ENCODE measurements at regions not wholly inside any gene's neighbourhood (a gene's known extent, or its start where the extent isn't known, plus 50 kb on each side); places are given as distances from the start of the nearest gene placed in this dataset.

DNA sequence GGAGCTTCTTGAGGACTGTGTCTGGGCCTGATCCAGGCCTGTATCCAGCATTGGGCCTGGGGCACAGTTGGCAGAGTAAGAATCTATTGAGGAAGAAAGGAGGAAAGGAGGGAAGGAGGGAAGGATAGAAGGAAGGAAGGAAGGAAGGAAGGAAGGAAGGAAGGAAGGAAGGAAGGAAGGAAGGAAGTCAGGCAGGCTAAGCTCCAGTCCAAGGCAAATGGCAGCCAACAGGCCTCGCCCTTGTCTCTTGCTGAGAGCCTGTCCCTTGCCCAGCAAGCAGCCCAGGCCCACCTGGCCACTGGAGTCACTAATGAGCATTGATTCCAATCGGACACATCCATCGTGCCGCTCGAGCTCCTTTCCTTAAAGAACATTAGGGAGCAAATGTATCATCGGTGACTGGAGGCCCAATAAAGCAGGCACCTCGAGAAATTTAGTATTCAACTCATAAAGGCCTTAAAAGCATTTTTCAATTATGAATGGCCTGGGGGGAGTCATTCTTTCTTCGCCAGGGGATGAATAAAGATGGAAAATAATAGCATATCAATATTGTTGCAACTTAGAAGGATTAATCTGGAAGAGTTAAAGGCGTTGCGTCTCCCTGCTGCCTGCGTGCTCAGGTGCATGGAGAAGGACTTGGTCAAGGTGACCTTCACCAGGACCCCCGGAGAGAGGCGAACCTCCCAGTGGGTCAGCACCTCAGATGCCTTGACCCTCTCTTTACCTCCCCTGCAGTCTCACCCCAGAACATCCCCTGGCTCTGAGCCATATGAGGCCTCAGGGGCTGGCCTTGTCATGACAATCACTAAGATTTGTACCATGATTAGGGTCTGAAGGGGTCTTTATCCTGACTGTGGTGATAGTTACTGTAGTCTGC lies 144.5 kb upstream of the RUNX3 start:
- no peak for DNase-seq

DNA sequence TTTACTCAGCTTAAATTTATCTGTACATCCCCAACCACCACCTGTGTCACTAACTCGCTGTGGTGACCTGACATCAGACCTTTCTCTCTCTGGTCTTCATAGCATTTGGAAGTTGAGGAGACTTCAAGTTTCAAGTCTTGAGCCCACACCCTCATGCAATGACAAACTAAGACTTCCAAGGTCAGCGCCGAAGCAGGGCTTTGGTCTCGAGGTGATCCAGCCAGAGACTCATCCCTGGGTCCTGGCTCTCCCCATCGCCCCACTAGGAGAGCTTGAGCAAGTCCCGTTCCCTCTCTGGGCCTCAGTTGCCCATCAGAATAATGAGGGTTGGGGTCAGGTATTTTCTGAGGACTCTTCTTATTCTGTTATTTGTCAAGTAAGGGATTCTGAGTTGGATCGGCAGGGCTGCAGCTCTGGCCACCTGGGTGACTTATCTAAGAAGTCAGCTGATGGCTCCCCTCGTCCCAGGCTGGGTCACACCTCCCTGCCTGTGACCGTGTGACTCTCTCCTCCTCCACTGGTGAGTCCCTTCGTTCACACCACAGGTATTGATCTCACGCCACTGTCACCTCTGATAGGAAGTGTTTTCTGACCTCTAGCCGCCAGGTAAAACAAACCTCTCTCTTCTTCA lies 143.7 kb upstream of the RUNX3 start:
- no peak for DNase-seq

DNA sequence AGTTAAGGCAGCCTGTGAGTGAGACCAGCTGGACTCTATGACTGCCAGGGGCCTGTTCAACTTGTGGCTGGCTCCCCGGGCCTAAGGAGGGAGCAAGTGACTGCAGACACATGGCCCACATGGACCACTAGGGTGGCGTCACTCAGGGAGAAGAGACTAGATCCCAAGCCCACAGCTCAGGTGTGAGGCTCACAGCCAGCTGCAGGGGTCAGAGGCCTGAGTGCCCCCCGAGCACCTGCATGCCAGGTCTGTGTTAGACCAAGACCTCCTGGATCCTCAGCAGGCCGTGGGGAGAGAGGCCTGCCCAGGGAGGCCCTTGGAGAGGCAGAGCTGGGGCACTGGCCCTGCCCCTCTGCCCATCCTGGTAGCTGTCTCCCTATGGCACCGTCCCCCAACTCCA lies 142.4 kb upstream of the RUNX3 start:
- DNase-seq, result no peak

DNA sequence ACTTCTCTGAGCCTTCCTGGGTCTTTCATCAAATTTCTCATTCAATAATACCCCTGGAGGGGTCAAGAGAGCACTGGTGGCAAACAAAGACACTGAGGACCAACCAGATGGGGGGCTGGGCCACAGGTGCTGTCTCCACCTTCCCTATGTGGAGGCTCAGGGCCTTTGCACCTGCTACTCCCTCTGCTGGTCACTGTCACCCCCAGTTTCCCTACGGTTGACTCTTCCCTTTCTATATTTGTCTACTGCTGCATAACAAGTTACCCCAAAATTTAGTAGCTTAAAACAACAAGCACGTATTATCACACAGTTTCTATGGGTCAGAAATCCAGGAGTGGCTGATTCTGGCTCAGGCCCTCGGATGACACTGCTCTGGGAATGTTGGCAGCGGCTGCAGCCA lies 138.8 kb upstream of the RUNX3 start:
- DNase-seq, result no peak

DNA sequence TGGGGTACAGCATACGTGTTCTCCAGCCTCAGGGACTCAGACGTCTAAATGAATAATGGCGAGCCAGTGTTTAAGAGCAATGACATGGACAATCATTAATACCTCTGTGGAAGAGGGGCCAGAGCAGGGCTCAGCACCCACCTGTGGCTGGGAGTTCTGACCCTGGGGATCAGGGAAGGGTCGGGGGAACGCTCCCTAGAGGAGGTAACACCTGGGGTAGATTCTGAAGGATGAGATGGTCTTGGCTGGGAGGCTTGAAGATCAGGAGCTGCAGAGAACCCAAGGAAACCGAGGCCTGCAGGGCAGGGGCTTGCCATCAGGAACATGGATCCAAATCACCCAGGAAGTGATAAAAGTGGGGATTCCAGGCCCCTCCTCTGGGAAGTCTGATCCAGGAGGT lies 138.2 kb upstream of the RUNX3 start:
- DNase-seq, result no peak

DNA sequence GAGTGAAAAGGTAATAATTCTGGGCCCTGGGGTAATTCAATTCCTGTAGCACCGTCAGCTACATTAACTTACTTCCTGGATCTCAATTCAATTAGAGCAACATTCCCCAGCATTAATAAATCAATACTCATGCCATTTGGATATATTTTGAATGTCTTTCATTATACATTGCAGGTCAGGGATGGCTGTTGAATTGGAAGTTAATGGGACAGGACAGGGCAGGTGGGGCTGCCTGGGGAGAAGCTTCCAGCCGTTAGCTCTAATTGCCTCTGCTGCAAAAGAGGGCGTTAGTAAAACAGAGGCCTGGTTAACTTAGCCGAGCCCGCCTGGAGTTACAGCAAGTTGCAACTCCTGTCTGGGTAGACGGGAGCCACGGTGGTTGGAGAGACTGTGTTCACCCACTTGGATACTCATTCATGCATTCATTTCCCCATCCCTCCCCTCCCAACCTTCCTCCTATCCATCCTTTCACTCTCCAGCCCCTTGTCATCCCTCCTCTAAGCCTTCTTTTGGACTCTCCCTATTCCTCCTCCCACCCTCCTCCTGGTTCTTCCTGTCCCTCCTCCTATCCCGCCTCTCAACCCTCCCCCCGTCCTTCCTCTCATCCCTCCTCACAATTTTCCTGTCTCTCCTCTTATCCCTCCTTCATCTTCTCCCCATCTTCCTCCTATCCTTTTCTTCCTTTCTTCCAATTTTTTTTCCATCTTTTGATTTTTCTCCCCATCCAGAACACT lies 137.6 kb upstream of the RUNX3 start:
- DNase-seq, result peak; percentile 60

DNA sequence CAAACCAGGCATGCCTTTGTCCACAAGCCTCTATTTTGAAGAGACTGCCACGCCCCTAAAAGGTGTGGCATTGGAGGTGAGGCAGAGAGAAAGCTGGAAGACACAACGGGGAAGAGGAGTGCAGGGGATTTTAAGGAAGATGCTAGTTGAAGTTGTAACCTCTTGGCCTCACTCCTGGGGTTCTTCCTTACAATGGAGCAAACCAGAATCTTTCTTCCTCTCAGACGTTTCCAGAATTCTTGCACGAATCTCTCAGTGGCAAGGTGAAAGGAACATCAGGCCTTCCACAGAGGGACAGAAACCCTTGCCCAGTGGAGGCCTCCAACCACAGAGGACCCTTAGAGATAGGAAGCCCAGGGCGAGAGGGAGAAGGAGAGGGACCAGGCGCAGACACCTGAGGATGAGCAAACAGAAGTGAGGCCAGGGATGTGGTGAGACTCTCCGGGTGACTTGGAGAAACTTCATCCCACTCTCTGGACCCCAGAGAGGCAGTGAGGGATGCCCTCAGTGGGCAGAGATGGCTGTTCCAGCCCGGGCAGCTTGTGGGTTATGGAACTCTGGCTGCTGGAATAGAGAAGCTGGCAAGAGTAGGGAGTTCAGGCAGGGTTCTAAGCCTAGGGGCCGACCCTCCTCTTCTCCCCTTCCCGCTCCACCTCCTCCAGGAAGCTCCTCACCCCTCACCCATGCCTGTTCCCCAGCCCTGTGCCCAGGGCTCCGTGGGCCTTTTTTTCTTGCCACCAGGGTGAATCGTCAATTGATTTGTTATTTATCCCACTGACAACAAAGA lies 136.8 kb upstream of the RUNX3 start:
- no peak for DNase-seq

DNA sequence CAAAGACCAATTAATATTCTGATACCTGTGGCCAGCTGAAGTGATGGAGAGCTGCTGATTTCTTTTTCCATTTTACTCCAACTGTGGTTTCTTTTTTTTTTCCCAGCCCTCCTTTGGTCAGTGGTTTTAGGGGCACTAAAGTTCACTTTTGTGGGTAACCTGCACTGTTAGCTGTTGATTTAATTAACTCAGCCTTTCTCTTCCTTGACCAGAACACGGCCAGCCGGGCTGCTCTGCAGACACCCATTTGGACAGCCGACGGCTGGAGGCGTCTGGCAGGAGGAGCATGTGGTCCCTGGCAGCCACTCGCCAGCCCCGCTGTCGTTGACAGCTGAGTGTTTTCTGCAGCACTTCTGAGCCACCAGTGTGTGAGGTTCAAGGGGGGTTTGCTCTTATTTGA lies 136.2 kb upstream of the RUNX3 start:
- no peak for DNase-seq

DNA sequence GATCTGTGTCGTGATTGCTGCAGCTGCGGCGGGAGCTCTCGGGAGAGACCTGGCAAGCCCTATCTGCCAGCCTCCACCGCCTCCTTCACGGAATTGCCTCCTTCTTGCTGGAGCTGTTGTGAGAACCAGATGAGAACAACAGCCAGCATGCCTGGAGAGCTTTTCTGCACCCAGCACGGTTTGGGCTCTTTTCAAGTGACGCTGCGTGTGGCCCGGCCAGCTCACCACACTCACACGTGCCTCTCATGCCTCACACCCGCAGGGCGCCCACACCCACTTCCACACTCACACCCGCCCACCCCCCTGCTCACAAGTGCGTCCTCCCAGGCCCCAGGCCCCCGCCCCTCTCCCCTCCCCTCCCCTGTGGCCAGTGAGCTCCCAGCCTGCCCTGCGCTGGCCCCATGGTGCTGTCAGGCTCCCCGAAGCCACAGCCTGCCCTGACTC lies 135.7 kb upstream of the RUNX3 start:
- DNase-seq, result peak; percentile 40

DNA sequence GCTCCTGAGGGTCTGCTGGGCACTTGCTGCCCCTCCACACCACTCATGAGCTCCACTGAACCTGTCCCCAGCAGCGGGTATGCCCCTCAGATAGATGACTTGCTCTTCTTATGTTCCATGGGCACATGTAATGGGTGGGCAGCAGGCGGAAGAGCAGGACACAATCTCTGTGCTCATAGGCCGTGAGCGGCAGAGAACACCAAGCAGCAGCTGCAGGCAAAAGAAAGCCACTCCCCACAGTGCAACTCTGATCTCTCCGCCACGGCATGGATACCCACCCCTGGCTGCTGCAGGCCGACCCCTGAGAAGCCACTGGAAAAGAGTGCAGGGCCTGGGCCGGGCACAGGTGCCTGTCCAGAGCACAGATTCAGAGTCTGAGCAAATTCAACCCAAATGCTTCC lies 135.2 kb upstream of the RUNX3 start:
- DNase-seq, result peak; percentile 40

DNA sequence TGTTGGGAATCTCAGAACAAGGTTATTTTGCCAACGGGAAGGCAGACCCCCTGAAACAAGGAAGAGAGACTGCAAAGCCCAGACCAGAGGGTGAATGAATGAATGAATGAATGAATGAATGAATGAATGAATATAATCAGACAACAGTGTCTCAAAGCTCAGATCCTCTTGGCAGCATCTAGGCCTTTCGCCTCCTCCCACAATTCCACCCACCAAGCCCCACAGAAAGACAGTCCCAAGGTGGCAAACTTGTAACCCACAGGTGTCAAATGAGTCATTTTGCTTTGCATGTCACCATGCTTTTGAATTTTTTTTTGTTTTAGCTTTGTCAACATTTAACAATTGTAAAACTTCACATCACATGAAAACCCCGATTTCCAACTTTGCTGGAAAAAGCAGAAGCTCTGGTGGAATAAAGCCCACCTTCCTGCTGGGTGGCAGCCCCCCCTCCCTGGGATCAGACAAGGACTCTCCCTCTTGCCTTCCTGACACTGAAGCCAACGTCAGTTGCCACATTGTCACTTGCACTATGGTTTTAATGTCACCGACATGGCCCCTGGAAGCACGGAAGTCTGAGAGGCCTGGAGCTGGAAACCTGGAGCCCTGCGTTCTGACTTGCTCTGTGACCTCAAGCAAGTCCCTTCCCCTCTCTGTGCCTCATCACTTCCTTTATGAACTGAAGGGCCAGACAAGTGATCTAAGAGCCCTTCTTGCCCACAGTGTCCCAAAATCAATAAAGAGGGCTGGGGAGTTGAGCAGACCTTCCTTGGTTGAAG lies 134.6 kb upstream of the RUNX3 start:
- DNase-seq, result no peak

DNA sequence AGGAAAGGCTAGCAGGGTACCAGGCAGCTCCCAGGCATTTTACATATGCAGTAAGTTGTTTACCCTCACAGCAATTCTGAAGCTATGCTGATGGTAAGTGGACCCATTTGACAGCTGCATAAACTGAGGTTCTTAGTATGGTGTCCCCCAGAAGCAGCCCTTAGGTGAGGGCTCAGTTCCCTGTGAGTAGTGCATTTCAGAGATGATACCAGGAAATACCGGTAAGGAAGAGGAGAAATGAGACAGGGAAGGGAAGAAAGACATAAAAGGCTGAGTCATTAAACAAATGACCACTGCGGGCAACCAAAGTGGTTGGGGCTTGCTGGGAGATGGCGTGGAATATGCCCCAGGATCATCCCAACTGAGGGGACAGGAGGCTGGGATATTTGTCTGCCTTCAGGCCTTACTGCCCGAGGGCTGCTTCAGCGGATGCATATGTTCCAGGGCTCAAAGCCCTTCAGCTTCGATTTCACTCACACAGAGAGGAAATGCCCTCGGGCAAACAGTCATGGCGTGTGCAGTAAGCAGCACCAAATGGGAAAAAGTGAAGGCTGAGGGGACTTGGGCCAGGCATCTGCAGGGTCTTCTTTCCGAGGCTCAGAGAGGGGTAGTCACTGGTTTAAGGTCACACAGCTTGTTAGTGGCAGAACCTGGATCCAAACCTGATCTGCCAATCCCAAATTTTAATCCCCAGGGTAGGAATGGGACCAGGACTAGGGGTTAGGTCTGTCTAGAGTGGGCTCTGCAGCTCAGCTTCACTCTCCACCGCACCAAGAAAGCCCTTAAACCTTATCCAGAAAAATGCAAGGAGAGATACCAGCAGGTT lies 133.7 kb upstream of the RUNX3 start:
- no peak for DNase-seq

DNA sequence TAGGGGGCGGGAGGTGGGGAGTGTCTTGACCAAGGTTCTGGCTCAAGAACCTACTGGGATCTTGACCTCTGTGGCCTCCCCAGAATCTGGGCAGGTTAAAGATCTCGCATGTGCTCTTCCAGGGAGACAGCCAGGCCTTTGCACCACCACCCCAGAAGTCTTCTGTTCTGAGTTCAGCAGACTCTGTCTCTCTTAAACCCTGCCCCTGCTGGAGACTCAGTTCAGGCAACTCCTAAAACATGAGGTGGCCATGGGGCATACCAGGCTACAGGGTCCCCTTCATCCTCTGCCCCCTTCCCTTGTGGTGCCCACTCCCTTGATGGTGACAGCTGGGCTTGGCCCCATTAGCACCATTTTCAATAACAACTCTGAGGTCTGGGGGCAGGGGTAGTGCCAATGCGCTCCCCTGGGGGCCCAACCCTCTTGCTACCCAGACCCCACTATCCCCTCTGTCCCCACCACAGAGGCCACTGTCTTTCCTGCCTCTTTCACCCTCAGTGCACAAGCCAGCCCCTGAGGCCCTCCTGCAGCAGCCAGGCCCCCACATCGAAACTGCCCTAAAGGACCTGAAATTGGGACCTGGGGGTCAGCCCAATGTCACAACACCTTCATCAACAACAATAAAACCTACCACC lies 132.7 kb upstream of the RUNX3 start:
- no peak for DNase-seq

DNA sequence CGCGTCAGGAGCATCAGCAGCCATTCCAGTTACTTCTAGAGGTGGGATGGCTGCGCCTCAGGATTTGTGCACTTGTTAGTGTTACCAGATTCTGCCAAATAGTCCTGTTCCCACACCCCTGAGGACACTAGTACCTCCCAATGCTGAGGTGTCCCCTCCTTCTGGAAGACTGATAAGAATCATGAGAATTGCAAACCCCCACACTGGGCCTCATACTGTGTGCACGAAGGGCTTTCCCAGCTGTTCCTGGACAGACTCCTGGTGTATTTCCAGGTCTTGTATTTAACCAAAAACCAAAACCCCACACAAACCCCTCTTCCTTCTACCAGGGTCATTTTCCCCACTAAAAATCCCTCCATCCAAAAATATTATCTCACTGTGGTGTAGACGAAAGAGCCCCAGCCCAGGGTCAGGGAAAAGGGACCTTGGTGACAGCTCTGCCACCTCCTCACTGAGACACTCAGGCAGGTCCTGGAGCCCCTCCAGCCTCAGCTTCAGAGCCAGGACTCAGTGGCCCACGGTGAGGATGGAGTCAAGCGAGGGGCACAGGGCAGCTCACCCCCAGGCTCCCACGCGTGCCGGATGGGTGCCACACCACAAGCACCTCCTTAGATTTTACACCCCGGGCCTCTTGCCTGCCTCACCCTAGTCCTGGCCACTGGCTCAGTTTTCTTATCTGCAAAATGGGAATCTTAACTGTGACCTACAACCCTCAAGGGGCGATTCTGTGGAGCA lies 131.4 kb upstream of the RUNX3 start:
- DNase-seq, result no peak

DNA sequence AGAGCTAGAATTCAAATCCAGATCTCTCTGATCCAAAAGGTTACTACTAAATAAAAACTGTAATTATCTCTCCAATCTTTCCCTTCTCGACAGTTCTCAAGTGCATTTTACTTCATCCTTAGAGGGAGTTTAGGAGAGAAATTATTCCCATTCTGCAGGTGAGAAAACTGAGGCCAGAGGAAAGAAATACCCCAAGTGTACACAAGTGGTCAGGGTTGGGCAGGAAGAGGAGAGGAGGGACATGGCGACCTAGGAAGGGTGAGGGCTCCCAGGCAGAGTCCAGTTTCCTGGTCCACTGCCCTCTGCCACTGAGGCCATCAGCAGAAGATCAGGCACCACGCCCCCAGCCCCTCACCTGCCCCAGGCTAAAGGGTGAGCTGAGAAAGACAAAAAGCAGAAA lies 127.1 kb upstream of the RUNX3 start:
- no peak for DNase-seq

DNA sequence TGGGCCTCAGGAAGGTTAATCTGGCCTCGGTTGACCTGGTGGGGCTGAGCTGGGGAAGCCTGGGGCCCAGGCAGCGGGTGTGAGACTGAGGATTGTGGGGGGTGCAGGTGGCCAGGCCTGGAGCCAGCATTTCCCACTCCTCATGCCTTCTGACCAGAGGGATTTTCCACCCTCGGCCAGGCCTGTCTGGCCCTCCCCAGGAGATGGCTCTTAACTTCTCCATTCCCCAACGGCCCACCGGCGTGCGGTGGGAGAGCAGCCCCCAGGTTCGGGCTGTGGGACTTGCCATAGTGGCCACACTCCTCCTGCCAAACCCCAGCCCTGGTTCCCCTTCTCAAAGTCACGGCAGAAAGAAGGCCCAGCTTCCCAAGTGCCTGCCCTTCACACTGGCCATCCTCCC lies 126.5 kb upstream of the RUNX3 start:
- no peak for DNase-seq

DNA sequence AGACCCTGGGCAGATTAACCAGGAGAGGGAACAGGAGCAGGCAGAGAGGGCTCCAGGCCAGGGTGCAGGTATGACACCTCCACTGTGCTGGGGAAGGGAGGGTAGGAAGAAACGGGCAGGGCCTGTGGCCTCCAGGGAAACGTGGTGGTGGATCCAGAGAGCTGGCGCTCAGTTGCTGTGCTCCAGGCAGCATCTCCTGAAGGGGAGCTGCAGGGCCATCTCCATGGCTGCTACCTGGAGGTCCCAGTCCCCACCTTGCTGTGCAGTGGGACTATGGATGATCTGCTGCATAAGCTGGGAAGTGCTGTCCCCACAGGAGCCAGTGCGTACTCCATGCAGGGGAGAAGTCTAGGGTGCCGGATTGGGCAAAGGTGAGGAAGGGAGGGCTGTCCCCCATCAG lies 125.9 kb upstream of the RUNX3 start:
- DNase-seq, result no peak

DNA sequence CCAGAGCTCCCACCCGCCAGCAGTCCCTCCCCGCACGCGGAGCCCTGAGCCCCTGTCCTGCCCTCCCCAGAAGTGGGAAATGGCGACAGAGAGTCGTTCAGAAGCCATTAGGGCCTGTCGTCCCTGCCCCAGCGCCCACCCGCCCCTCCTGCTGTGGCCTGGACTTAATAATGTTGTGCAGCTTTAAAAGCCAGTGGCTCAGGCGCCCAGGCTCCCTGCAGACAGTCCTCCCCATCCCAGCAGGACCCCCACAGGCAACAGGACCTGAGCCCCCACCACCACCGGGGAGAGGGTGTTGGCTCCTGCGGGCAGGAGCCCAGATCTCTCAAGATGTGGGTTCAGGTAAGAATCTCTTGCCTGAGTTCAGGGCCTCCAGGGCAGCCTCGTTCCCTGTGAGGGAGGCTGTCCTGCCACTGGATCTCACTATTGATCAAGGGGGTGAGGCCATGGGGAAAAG lies 125.3 kb upstream of the RUNX3 start:
- DNase-seq, result no peak

DNA sequence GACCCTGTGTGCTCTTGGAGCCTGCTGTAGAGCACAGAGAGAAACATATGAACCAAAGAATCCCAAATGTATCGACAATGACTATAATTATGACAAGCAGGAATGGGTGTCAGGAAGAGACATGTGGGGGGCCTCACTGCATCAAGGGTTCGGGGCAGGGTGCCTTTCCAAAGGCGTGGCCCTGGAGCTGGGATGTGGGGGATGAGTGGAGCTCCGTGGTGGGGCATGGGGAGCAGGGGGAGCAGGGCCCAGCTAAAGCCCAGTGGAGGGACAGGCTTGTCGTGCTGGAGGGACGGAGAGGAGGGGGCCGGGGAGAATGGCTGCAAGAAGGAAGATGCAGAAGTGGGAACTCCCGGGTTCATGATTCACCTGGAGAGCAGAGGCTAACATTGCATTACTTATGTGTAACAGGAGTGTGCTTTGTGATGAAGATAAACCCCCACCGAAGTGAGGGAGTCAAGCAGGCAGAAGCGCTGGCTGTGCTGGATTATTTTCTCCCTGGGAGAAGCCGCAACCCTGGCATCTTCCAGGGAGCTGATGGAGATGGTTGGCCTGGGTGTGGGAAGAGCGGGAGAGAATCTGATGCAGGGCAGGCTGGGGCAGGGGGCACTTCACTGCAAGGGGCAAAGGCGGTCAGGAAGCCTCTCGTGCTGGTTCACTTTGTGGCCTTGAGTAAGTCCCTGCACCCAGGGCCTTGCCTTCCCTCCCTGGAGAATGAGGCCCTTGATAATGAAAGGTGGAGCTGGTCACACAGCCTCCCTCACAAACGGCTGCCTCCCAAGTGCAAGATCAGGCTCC lies 124.6 kb upstream of the RUNX3 start:
- no peak for DNase-seq
